PC-3 (cell line): ENCODE measurements at regions not wholly inside any gene's neighbourhood (a gene's known extent, or its start where the extent isn't known, plus 50 kb on each side); places are given as distances from the start of the nearest gene placed in this dataset.
A peak's percentile ranks its signal among the peaks of the same experiment; 100 is the strongest.

Experiments used
- ATAC-seq: fragments of 200-7000 bp; cut with Tn5 transposase; 2 replicates; pipeline ENCODE4 v1.9.1; 2020; ENCODE audit warnings: mild to moderate bottlenecking, moderate library complexity
- BruUV-seq: library from RNA; stranded (reverse); fragments of 400-500 nt; replicated peaks from 2 replicates; lab custom pipeline; 2021; lab: Mats Ljungman, UMichigan
- CTCF ChIA-PET: fragments of 300-600 bp; sonication (Branson Sonifier 250); formaldehyde crosslinking; loops from one replicate; lab custom pipeline; 2022; ENCODE audit warnings: antibody characterized with exemption; lab: Charles Lee
- POLR2A ChIA-PET: fragments of 300-600 bp; sonication (Branson Sonifier 250); formaldehyde crosslinking; loops from one replicate; lab custom pipeline; 2022; ENCODE audit warnings: antibody characterized with exemption; ENCODE audit not compliant: unreplicated experiment; lab: Charles Lee
- DNase-seq: peaks from one replicate; pipeline ENCODE4 v3.0.0-alpha.2; 2015
- H2AFZ ChIP-seq: fragments of 300-600 bp; sonication (generic); 2 replicates; pipeline ENCODE4 v1.6.0; 2016; ENCODE audit warnings: antibody characterized with exemption, low read length
- H3F3A ChIP-seq: fragments of 300-600 bp; sonication (generic); one replicate; pipeline ENCODE4 v1.6.0; 2017; ENCODE audit warnings: antibody characterized with exemption, low read length, control low read depth, mild to moderate bottlenecking; ENCODE audit not compliant: unreplicated experiment
- H3K27ac ChIP-seq: fragments of 300-600 bp; sonication (generic); 2 replicates; pipeline ENCODE4 v1.5.1; 2016; ENCODE audit warnings: mild to moderate bottlenecking, low read length
- H3K27me3 ChIP-seq: fragments of 300-600 bp; sonication (generic); 2 replicates; pipeline ENCODE4 v1.6.1; 2016; ENCODE audit warnings: low read length, mixed read lengths
- H3K36me3 ChIP-seq: fragments of 300-600 bp; sonication (generic); 2 replicates; pipeline ENCODE4 v1.6.1; 2016; ENCODE audit warnings: low read depth, mixed run types, low read length, mixed read lengths
- H3K4me1 ChIP-seq: fragments of 300-600 bp; sonication (generic); 2 replicates; pipeline ENCODE4 v1.5.1; 2016; ENCODE audit warnings: low read length; ENCODE audit not compliant: insufficient read depth
- H3K4me2 ChIP-seq: fragments of 300-600 bp; sonication (generic); 2 replicates; pipeline ENCODE4 v1.6.0; 2016; ENCODE audit warnings: low read length
- H3K4me3 ChIP-seq: fragments of 300-600 bp; sonication (generic); 2 replicates; pipeline ENCODE4 v1.5.1; 2016; ENCODE audit warnings: mild to moderate bottlenecking, low read length, mixed read lengths
- H3K79me2 ChIP-seq: fragments of 300-600 bp; sonication (generic); 2 replicates; pipeline ENCODE4 v1.6.1; 2017; ENCODE audit warnings: low read length, mixed read lengths
- H3K9ac ChIP-seq: fragments of 300-600 bp; sonication (generic); 2 replicates; pipeline ENCODE4 v1.6.0; 2016; ENCODE audit warnings: mild to moderate bottlenecking, low read length
- H3K9me2 ChIP-seq: fragments of 300-600 bp; sonication (generic); replicated peaks from 2 replicates; pipeline ENCODE4 v1.6.1; 2016; ENCODE audit warnings: mixed run types, low read length, mixed read lengths
- H3K9me3 ChIP-seq: fragments of 300-600 bp; sonication (generic); 2 replicates; pipeline ENCODE4 v1.6.1; 2016; ENCODE audit warnings: low read length, mixed read lengths
- H4K20me1 ChIP-seq: fragments of 300-600 bp; sonication (generic); 2 replicates; pipeline ENCODE4 v1.6.1; 2016; ENCODE audit warnings: low read length, mixed read lengths
- CTCF ChIP-seq: fragments of 300-600 bp; sonication (generic); conservative IDR thresholded peaks from 2 replicates; pipeline ENCODE4 v1.5.1; 2017; ENCODE audit warnings: antibody characterized with exemption, low read depth, mild to moderate bottlenecking, low read length
- EZH2 ChIP-seq: fragments of 300-600 bp; sonication (generic); IDR thresholded peaks from one replicate; pipeline ENCODE4 v1.6.1; 2017; ENCODE audit warnings: antibody characterized with exemption, mild to moderate bottlenecking, low read length; ENCODE audit not compliant: unreplicated experiment
- EZH2phosphoT487 ChIP-seq: fragments of 300-600 bp; sonication (generic); IDR thresholded peaks from 2 replicates; pipeline ENCODE4 v1.6.1; 2018; ENCODE audit warnings: mild to moderate bottlenecking, antibody characterized with exemption, low read length, borderline replicate concordance
- intact Hi-C: fragments of 100-400 bp; cut with micrococcal nuclease; formaldehyde crosslinking; loops from 2 replicates; pipeline ENCODE4 v1.9.0; 2023

DNA sequence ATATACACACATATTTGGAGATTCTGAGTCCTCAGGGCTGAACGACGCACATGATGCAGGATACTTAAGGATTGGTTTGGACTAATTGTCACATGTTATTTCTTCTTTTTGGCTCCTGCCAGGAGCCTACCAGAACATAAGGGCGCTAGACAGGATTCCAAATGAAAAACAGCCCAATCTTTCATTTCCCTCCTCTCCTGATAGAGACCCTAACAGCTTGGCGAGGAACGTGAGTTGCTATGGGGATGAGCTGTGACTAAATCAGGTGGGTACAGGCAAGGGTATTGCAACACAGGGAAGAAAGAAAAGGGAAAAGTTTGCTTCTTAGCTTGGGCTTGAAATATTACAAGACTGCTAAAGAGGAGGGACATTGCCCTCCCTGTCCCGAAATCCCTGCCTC lies 109.9 kb downstream of the AIPL1 start:
- CTCF ChIA-PET, result no interaction called here

DNA sequence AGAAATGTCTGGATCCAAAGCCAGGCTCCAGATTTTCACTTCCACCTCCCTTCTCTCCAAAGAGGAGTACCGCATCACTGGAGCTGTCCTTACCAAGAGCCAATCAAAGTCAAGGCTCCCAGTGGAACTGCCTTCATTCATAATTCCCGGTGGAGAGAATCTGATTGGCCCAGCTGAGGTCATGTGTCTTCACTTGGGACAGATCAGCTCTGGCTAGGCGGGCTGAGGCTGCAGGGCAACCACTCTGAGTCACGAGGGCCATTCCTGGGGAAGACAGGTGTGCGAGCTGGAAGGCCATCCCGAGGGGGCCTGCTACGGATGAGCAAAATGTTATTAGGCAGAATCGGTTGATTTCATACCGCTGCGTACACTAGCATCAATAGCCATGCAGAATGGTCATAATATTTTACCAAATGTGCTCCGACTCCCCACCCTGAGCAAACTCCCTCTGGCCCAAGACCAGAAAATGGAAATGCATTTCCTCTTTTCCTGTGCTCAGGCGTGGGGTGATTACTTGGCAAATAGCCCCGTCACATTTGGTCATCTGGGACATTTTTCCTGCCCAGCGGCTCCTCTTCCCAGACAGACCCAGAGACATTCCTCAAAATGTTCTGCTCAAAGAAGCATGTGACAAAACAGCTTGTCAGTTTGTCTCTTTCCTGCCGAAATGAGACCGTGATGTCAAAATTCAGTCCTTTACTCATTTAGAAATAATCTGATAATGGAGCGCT lies 111.1 kb downstream of the AIPL1 start:
- Histone ChIP-seq H3K27ac (no peak overlapping the region), H3K9me3 (no peaks in the 10 kb centered on the region), H3K27me3 (no peaks in the 10 kb centered on the region), H3K36me3 (no peaks in the 10 kb centered on the region), H3K4me3 (no peak overlapping the region), H3K9me2 (no peaks in the 10 kb centered on the region), H4K20me1 (no peaks in the 10 kb centered on the region), H3K4me2 (no peak overlapping the region), H3K9ac (no peak overlapping the region), H3K79me2 (no peaks in the 10 kb centered on the region), H3F3A (no peaks in the 10 kb centered on the region), H3K4me1 (no peaks in the 10 kb centered on the region), H2AFZ (no peak overlapping the region)
- TF ChIP-seq CTCF, result no peak
- no peak for TF ChIP-seq EZH2
- TF ChIP-seq EZH2phosphoT487, result no peak
- intact Hi-C loops, result no loop called here
- POLR2A ChIA-PET, result no interaction called here
- peak; percentile 23 for DNase-seq
- CTCF ChIA-PET, result no interaction called here
- no TSS peak for BruUV-seq
- no peak for ATAC-seq

More for the DNA sequence above, 109.9 kb downstream of the AIPL1 start:
- intact Hi-C loops, result no loop called here
- Histone ChIP-seq H3K36me3 (no peaks in the 10 kb centered on the region), H3K9me2 (no peaks in the 10 kb centered on the region), H3K4me2 (no peak overlapping the region), H3F3A (no peaks in the 10 kb centered on the region), H3K4me3 (no peak overlapping the region), H3K4me1 (no peaks in the 10 kb centered on the region), H3K9ac (no peak overlapping the region), H4K20me1 (no peaks in the 10 kb centered on the region), H3K79me2 (no peaks in the 10 kb centered on the region), H2AFZ (no peak overlapping the region), H3K27me3 (no peaks in the 10 kb centered on the region), H3K27ac (no peak overlapping the region), H3K9me3 (no peaks in the 10 kb centered on the region)
- no TSS peak for BruUV-seq
- TF ChIP-seq EZH2 (no peak), EZH2phosphoT487 (no peak), CTCF (no peak)
- DNase-seq (no peak), ATAC-seq (no peak)
- POLR2A ChIA-PET, result no interaction called here

DNA sequence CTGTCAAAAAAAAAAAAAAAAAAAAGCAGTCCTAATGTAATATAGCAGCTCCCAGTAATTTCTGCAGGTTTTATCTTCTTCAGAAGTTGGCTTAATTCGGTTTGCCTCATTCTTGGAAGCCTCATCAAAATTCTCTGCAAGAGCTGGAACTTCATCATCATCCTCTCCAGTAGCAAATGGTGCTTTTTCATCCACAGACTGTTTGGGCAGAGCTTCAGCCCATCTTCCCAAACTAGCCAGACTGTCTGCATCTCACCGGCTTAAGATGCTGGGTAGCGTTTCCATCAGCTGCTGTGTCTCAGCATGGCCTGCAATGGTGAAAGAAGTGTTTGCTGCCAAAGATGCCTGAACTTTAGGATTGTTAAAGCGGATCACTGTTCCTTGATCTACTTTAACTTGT lies 112.6 kb downstream of the AIPL1 start:
- Histone ChIP-seq H3K9ac (no peak overlapping the region), H3K9me3 (no peaks in the 10 kb centered on the region), H3K9me2 (no peaks in the 10 kb centered on the region), H4K20me1 (no peaks in the 10 kb centered on the region), H3K27me3 (no peaks in the 10 kb centered on the region), H3K4me1 (no peaks in the 10 kb centered on the region), H3K79me2 (no peaks in the 10 kb centered on the region), H3K36me3 (no peaks in the 10 kb centered on the region), H3K4me3 (no peak overlapping the region), H2AFZ (no peak overlapping the region), H3F3A (no peaks in the 10 kb centered on the region), H3K4me2 (no peak overlapping the region), H3K27ac (no peak overlapping the region)
- ChIA-PET CTCF (no interaction called here), POLR2A (no interaction called here)
- ATAC-seq (no peak), DNase-seq (no peak)
- intact Hi-C loops, result no loop called here
- BruUV-seq, result no TSS peak
- TF ChIP-seq CTCF (no peak), EZH2 (no peak), EZH2phosphoT487 (no peak)
